Mesothelial cell of epicardium (in vitro differentiated cells): ENCODE measurements at regions not wholly inside any gene's neighbourhood (a gene's known extent, or its start where the extent isn't known, plus 50 kb on each side); places are given as distances from the start of the nearest gene placed in this dataset.
A peak's percentile ranks its signal among the peaks of the same experiment; 100 is the strongest.

ENCODE experiments used
- DNase-seq, 2 experiments: peaks; one replicate each; pipeline ENCODE4 v3.0.0; 2021; ENCODE audit warnings: low spot score in 2 of 2; ENCODE audit not compliant: unreplicated experiment in 2 of 2
- H3K27ac Mint-ChIP-seq: 2 replicates; pipeline ENCODE4 v1.8.0; 2021; ENCODE audit warnings: mixed read lengths
- H3K27me3 Mint-ChIP-seq: 2 replicates; pipeline ENCODE4 v1.8.0; 2021; ENCODE audit warnings: low read depth, mixed read lengths
- H3K36me3 Mint-ChIP-seq: 2 replicates; pipeline ENCODE4 v1.8.0; 2021; ENCODE audit warnings: mixed read lengths
- H3K4me1 Mint-ChIP-seq: 2 replicates; pipeline ENCODE4 v1.8.0; 2021; ENCODE audit warnings: mixed read lengths
- H3K4me3 Mint-ChIP-seq: 2 replicates; pipeline ENCODE4 v1.8.0; 2021; ENCODE audit warnings: mild to moderate bottlenecking, moderate library complexity, mixed read lengths
- H3K9me3 Mint-ChIP-seq: 2 replicates; pipeline ENCODE4 v1.8.0; 2021; ENCODE audit warnings: mixed read lengths
- TF ChIP-seq, protein P1 (sequence below): fragments of 200-600 bp; sonication (generic); IDR thresholded peaks from one replicate; pipeline ENCODE4 v1.5.0; 2021; ENCODE audit warnings: antibody characterized with exemption; ENCODE audit not compliant: unreplicated experiment

DNA sequence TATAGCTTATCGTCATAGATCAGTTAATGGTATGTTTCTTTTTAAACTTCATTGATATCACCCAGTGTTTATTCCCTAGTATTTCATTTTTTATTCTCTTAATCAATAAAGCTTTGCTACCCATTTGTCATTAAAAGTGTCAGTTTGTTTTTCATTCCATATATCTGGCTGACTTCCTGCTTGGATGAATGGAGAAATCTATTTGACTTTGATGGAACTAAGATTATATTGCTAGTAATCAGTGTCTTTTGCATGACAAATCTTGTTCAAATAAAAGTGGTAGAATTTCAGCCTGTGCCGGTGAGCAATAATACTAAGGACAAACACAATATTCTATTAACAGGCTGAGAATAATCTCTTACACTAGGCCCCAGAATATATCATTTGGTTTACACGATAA, 203.3 kb downstream of the SEC23IP start:
- Mint-ChIP-seq H3K27ac (no peak overlapping the region), H3K4me1 (peaks cover 19% of the 10 kb centered on the region), H3K4me3 (no peak overlapping the region), H3K9me3 (peaks cover 3% of the 10 kb centered on the region), H3K36me3 (no peaks in the 10 kb centered on the region), H3K27me3 (no peaks in the 10 kb centered on the region)
- DNase-seq = no peak
- TF ChIP-seq, protein P1, sequence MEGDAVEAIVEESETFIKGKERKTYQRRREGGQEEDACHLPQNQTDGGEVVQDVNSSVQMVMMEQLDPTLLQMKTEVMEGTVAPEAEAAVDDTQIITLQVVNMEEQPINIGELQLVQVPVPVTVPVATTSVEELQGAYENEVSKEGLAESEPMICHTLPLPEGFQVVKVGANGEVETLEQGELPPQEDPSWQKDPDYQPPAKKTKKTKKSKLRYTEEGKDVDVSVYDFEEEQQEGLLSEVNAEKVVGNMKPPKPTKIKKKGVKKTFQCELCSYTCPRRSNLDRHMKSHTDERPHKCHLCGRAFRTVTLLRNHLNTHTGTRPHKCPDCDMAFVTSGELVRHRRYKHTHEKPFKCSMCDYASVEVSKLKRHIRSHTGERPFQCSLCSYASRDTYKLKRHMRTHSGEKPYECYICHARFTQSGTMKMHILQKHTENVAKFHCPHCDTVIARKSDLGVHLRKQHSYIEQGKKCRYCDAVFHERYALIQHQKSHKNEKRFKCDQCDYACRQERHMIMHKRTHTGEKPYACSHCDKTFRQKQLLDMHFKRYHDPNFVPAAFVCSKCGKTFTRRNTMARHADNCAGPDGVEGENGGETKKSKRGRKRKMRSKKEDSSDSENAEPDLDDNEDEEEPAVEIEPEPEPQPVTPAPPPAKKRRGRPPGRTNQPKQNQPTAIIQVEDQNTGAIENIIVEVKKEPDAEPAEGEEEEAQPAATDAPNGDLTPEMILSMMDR = no peak

DNA sequence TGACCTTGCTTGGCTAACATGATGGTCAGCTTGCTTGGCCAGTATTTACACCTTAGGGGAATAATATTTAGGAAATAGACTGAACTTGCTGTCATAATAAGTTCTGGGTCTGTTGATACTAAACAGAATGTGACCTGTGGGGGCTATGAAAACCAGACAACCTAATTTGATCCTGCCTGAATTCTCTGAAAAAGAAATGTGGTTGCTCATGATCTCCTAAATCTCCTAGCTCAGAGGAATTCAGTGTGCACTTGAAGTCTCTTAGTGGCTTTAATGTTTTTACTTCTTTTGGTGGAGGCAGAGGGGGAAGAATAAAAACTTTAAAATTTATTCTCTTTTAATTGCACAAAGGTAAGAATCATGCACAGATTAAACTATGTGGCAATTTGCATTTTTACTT, 205.2 kb downstream of the SEC23IP start:
- no peak overlapping the region for H3K4me3 Mint-ChIP-seq
- H3K9me3 Mint-ChIP-seq = peaks cover 3% of the 10 kb centered on the region
- no peak for DNase-seq
- TF ChIP-seq, protein P1 = no peak
- peaks cover 3% of the 10 kb centered on the region for H3K27me3 Mint-ChIP-seq
- peak overlapping the region; percentile 5 for H3K27ac Mint-ChIP-seq
- no peaks in the 10 kb centered on the region for H3K36me3 Mint-ChIP-seq
- H3K4me1 Mint-ChIP-seq = peaks cover 19% of the 10 kb centered on the region

DNA sequence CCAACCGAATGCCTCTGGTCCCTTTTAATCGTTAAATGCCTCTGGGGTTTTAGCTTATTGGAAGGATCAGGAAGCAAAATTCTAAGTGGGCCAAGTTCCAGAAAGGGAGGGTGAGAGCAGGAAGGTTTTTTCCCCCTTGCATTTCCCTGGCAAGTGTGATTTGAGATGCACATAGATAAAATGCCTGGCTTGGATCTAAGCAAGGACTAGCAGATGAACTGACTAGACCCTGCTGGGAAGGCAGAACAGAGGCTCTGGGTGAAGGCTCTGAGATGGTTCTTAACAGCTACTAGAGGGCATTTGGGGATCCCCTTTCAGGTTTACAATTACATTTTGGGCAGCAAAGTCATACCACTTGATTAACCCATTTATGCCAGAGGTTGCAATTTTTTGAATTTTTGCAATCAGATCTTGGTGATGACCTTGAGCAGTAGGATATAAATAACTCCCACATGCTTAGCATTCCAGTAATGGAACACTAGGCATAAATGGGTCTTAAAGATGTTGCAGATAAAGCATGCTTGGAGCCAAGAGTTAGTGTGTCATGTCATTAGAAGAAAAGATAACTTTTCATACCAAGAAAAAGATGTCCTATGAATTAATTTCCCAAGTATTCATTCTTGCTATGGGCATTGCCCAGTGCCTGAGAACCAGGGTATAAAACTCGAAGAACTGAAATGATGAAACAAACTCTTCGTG, 205.9 kb downstream of the SEC23IP start:
- H3K27ac Mint-ChIP-seq = peak overlapping the region; percentile 22
- H3K36me3 Mint-ChIP-seq = no peaks in the 10 kb centered on the region
- peaks cover 3% of the 10 kb centered on the region for H3K27me3 Mint-ChIP-seq
- H3K9me3 Mint-ChIP-seq = peaks cover 3% of the 10 kb centered on the region
- TF ChIP-seq, protein P1 = no peak
- H3K4me1 Mint-ChIP-seq = peaks cover 19% of the 10 kb centered on the region
- no peak for DNase-seq
- no peak overlapping the region for H3K4me3 Mint-ChIP-seq

DNA sequence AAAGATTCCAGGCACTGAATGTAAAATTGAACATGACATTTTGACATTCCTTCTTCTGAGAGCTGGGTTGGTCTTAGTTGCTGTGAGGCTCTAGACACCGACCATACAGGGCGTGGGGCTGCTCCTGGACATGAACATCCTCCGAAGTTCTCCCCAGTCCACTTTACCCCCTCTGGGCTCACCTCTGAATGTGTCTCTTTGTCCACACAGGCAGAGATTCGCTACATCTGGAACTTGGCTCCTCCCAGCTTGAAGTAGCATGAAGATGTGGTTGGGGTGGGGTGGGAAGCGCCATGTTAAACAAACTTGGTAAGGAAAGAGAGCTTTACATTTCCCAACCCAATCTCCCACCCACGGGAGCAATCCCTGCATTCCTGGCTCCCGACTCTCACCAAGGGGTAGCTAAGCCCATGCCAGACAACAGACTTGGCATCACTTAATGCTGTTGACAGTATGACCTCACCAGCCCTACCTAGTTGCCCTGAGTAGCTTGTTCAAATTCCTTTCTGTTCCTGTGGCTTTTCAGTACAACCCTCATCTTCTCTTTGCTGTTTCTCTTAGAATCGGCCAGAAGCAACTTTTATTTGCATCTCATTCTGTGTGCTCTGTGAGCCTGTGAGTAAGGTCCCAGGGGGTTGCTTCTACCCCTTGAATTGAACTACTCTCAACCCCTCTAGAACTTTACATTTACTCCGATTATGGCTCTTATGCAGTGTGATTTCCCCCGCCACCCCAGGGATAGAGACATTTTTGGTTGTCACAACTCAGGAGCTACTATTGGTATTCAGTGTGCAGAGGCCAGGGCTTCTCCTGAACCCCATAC, 211.4 kb downstream of the SEC23IP start:
- no peak overlapping the region for H3K27ac Mint-ChIP-seq
- peaks cover 7% of the 10 kb centered on the region for H3K4me1 Mint-ChIP-seq
- H3K4me3 Mint-ChIP-seq = no peak overlapping the region
- H3K36me3 Mint-ChIP-seq = no peaks in the 10 kb centered on the region
- DNase-seq = no peak
- H3K27me3 Mint-ChIP-seq = peaks cover 3% of the 10 kb centered on the region
- H3K9me3 Mint-ChIP-seq = no peaks in the 10 kb centered on the region
- TF ChIP-seq, protein P1 = no peak

DNA sequence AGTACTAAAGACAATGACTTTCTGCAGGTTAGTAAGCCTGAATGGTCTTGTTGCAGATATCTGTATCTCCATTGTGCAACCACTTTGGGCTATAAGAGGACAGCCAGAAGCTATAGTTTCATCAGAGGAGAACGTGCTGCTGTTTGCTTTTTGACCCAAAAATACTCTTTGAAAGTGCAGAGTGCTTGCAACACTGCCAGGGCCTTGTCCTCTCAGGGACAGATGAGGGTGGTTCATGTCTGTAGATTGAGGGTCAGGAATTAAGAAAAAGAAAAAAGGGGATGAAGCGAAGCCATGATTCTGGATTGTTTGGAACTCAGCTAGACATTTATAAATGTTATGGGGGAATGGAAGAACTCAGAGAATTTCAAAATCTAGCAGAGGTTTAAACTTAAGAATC, 212.5 kb downstream of the SEC23IP start:
- Mint-ChIP-seq H3K27ac (no peak overlapping the region), H3K27me3 (peaks cover 3% of the 10 kb centered on the region), H3K36me3 (no peaks in the 10 kb centered on the region), H3K9me3 (no peaks in the 10 kb centered on the region), H3K4me3 (no peak overlapping the region), H3K4me1 (peaks cover 2% of the 10 kb centered on the region)
- TF ChIP-seq, protein P1 = no peak
- no peak for DNase-seq
